ENCODE measurements at regions not wholly inside any gene's neighbourhood (a gene's known extent, or its start where the extent isn't known, plus 50 kb on each side); places are given as distances from the start of the nearest gene placed in this dataset.
"Not testable (repeated sequence)": the region's sequence is repeated elsewhere in the genome, so short reads cannot be mapped to it uniquely, and the experiment has no call there.

- no peak for DNase-seq (ENCODE audit: low read depth in 4 of 4, low spot score in 1 of 4)
These were observed 310.7 kb upstream of the DPPA4 start for GRCh38 chr3:109648027-109648426.

- DNase-seq (ENCODE audit: low read depth in 4 of 4, low spot score in 1 of 4), result no peak
These were observed 318.9 kb upstream of the DPPA4 start for GRCh38 chr3:109656225-109656624.

- no peak for DNase-seq (ENCODE audit: low read depth in 4 of 4, low spot score in 1 of 4)
These were observed 341.3 kb upstream of the DPPA4 start for GRCh38 chr3:109678600-109678999.

- DNase-seq (ENCODE audit: low read depth in 4 of 4, low spot score in 1 of 4), result no peak
These were observed 342.3 kb upstream of the DPPA4 start for GRCh38 chr3:109679664-109680063.

- no peak for DNase-seq (ENCODE audit: low read depth in 4 of 4, low spot score in 1 of 4)
These were observed 346.4 kb upstream of the DPPA4 start for GRCh38 chr3:109683746-109684145.

- DNase-seq (ENCODE audit: low read depth in 4 of 4, low spot score in 1 of 4), result no peak
These were observed 348.0 kb upstream of the DPPA4 start for GRCh38 chr3:109685084-109686079.

- no peak for DNase-seq (ENCODE audit: low read depth in 4 of 4, low spot score in 1 of 4)
These were observed 350.3 kb upstream of the DPPA4 start for GRCh38 chr3:109687626-109688025.

GRCh38 chr3:109696932-109697331 is 359.6 kb upstream of the DPPA4 start:
- DNase-seq (ENCODE audit: low read depth in 4 of 4, low spot score in 1 of 4), result no peak

GRCh38 chr3:109702252-109702651 is 364.9 kb upstream of the DPPA4 start:
- DNase-seq (ENCODE audit: low read depth in 4 of 4, low spot score in 1 of 4), result no peak

GRCh38 chr3:109702976-109703375 is 365.6 kb upstream of the DPPA4 start:
- DNase-seq (ENCODE audit: low read depth in 4 of 4, low spot score in 1 of 4), result no peak

GRCh38 chr3:109705133-109705532 is 367.8 kb upstream of the DPPA4 start:
- not testable (repeated sequence) for DNase-seq (ENCODE audit: low read depth in 4 of 4, low spot score in 1 of 4)

- DNase-seq (ENCODE audit: low read depth in 4 of 4, low spot score in 1 of 4), result no peak
These were observed 370.3 kb upstream of the DPPA4 start for GRCh38 chr3:109707617-109708016.

- no peak for DNase-seq (ENCODE audit: low read depth in 4 of 4, low spot score in 1 of 4)
These were observed 375.9 kb upstream of the DPPA4 start for GRCh38 chr3:109713288-109713687.

- DNase-seq (ENCODE audit: low read depth in 4 of 4, low spot score in 1 of 4), result no peak
These were observed 378.4 kb upstream of the DPPA4 start for GRCh38 chr3:109715707-109716106.

- no peak for DNase-seq (ENCODE audit: low read depth in 4 of 4, low spot score in 1 of 4)
These were observed 381.5 kb upstream of the DPPA4 start for GRCh38 chr3:109718850-109719249.

- DNase-seq (ENCODE audit: low read depth in 4 of 4, low spot score in 1 of 4), result no peak
These were observed 391.6 kb upstream of the DPPA4 start for GRCh38 chr3:109728861-109729494.

- peak; percentile 34 to 42 (median 38) for DNase-seq (ENCODE audit: low read depth in 4 of 4, low spot score in 1 of 4)
These were observed 394.5 kb upstream of the DPPA4 start for GRCh38 chr3:109731639-109732473.

- DNase-seq (ENCODE audit: low read depth in 4 of 4, low spot score in 1 of 4), result no peak
These were observed 406.6 kb upstream of the DPPA4 start for GRCh38 chr3:109743981-109744380.

- no peak for DNase-seq (ENCODE audit: low read depth in 4 of 4, low spot score in 1 of 4)
These were observed 435.2 kb upstream of the DPPA4 start for GRCh38 chr3:109772520-109772919.

- DNase-seq (ENCODE audit: low read depth in 4 of 4, low spot score in 1 of 4), result no peak
These were observed 436.8 kb upstream of the DPPA4 start for GRCh38 chr3:109774108-109774507.

GRCh38 chr3:109784285-109784684 is 446.9 kb upstream of the DPPA4 start:
- no peak for DNase-seq (ENCODE audit: low read depth in 4 of 4, low spot score in 1 of 4)
